Endothelial cell of umbilical vein (primary cell): ENCODE measurements at regions not wholly inside any gene's neighbourhood (a gene's known extent, or its start where the extent isn't known, plus 50 kb on each side); places are given as distances from the start of the nearest gene placed in this dataset.

Experiments used
- BruUV-seq: library from RNA; stranded (reverse); fragments of 400-500 nt; replicated peaks from 2 replicates; lab custom pipeline; 2021; lab: Mats Ljungman, UMichigan
- CTCF ChIA-PET: fragments of 300-600, 350-600 bp; sonication (Branson Sonifier 250); formaldehyde crosslinking; loops from one replicate; lab custom pipeline; 2021; ENCODE audit warnings: antibody characterized with exemption, inconsistent platforms; lab: Charles Lee
- POLR2A ChIA-PET: fragments of 300-600, 350-600 bp; sonication (Branson Sonifier 250); formaldehyde crosslinking; loops from one replicate; lab custom pipeline; 2021; ENCODE audit warnings: antibody characterized with exemption, inconsistent platforms; lab: Charles Lee
- DNase-seq: peaks from one replicate; pipeline ENCODE4 v3.0.0-alpha.2; 2011; ENCODE audit warnings: low read depth, low spot score
- FAIRE-seq: peaks from 2 replicates; lab custom pipeline; 2011; peaks lifted over from hg19 to GRCh38; lab: Jason Lieb, UNC
- H2AFZ ChIP-seq: 2 replicates; pipeline ENCODE4 v1.6.0; 2012; ENCODE audit warnings: low read depth, low read length, control low read depth, inconsistent platforms
- H3K27ac ChIP-seq: 2 replicates; pipeline ENCODE4 v1.5.1; 2011; ENCODE audit warnings: low read depth, mild to moderate bottlenecking, control low read depth, low read length, moderate library complexity; ENCODE audit not compliant: insufficient read depth
- H3K27me3 ChIP-seq, 2 experiments: 2 replicates each; pipeline versions ENCODE4 v1.6.0 to v1.6.1; 2011; ENCODE audit warnings: low read length in 2 of 2, mixed read lengths in 1 of 2; ENCODE audit not compliant: control insufficient read depth in 2 of 2, insufficient read depth in 2 of 2
- H3K36me3 ChIP-seq, 2 experiments: 2 replicates in 1 of 2; 3 replicates in 1 of 2; pipeline ENCODE4 v1.5.1; 2011; ENCODE audit warnings: low read length in 2 of 2, mild to moderate bottlenecking in 1 of 2, moderate library complexity in 1 of 2; ENCODE audit not compliant: control insufficient read depth in 2 of 2, insufficient read depth in 2 of 2; ENCODE audit errors: extremely low read depth in 1 of 2
- H3K4me1 ChIP-seq: 3 replicates; pipeline ENCODE4 v1.5.1; 2011; ENCODE audit warnings: mild to moderate bottlenecking, low read length; ENCODE audit not compliant: control insufficient read depth, insufficient read depth; ENCODE audit errors: extremely low read depth
- H3K4me2 ChIP-seq: 2 replicates; pipeline ENCODE4 v1.6.1; 2011; ENCODE audit warnings: low read length, control low read depth, mixed read lengths; ENCODE audit not compliant: insufficient read depth
- H3K4me3 ChIP-seq, 3 experiments: fragments of 200-600 bp in 1 of 3; sonication (generic), shearing (Covaris generic) in 1 of 3; replicated peaks in 1 of 3; 2 replicates each; pipeline ENCODE4 v1.5.1; 2011 to 2016; ENCODE audit warnings: control low read depth in 3 of 3, low read length in 3 of 3, mild to moderate bottlenecking in 2 of 3, inconsistent platforms in 1 of 3, low read depth in 1 of 3, moderate library complexity in 1 of 3; ENCODE audit not compliant: insufficient read depth in 1 of 3
- H3K79me2 ChIP-seq: 2 replicates; pipeline ENCODE4 v1.6.0; 2012; ENCODE audit warnings: low read length, inconsistent platforms; ENCODE audit not compliant: control insufficient read depth, insufficient read depth
- H3K9ac ChIP-seq: replicated peaks from 2 replicates; pipeline ENCODE3; 2011; ENCODE audit warnings: low read length, control low read depth; ENCODE audit not compliant: insufficient read depth; ENCODE audit errors: extremely low read depth
- H3K9me1 ChIP-seq: replicated peaks from 3 replicates; pipeline ENCODE4 v1.6.0; 2011; ENCODE audit warnings: mild to moderate bottlenecking, low read length; ENCODE audit not compliant: control insufficient read depth, insufficient read depth; ENCODE audit errors: extremely low read depth
- H3K9me3 ChIP-seq: replicated peaks from 2 replicates; pipeline ENCODE4 v1.5.1; 2012; ENCODE audit warnings: low read length, inconsistent platforms; ENCODE audit not compliant: control insufficient read depth, insufficient read depth
- H4K20me1 ChIP-seq: replicated peaks from 2 replicates; pipeline ENCODE3; 2011; ENCODE audit warnings: mild to moderate bottlenecking, low read length; ENCODE audit not compliant: control insufficient read depth, insufficient read depth; ENCODE audit errors: extremely low read depth
- CTCF ChIP-seq, 2 donors: IDR thresholded peaks; 1 replicate in 1 of 2; 2 replicates in 1 of 2; pipeline ENCODE4 v1.5.1; 2011; ENCODE audit warnings: low read length in 2 of 2, mild to moderate bottlenecking in 2 of 2, moderate library complexity in 2 of 2, control low read depth in 1 of 2, inconsistent platforms in 1 of 2, low read depth in 1 of 2; ENCODE audit not compliant: insufficient read depth in 1 of 2; ENCODE audit errors: extremely low read depth in 1 of 2
- EZH2 ChIP-seq: IDR thresholded peaks from 2 replicates; pipeline ENCODE4 v1.6.1; 2012; ENCODE audit warnings: borderline replicate concordance, low read depth, mild to moderate bottlenecking, moderate library complexity, low read length, inconsistent platforms; ENCODE audit not compliant: severe bottlenecking
- FOS ChIP-seq: IDR thresholded peaks from 2 replicates; pipeline ENCODE4 v1.6.1; 2011; ENCODE audit warnings: mild to moderate bottlenecking, low read length, moderate library complexity, borderline replicate concordance; ENCODE audit not compliant: insufficient read depth
- GATA2 ChIP-seq: IDR thresholded peaks from 2 replicates; pipeline ENCODE4 v1.7.0; 2011; ENCODE audit warnings: low read depth, mild to moderate bottlenecking, moderate library complexity, mixed read lengths, low read length; ENCODE audit not compliant: insufficient read length, insufficient read depth
- JUN ChIP-seq: IDR thresholded peaks from 2 replicates; pipeline ENCODE4 v1.6.1; 2011; ENCODE audit warnings: borderline replicate concordance, low read depth; ENCODE audit not compliant: insufficient read length, insufficient read depth
- MAX ChIP-seq: IDR thresholded peaks from 2 replicates; pipeline ENCODE4 v1.6.1; 2011; ENCODE audit not compliant: insufficient read depth, insufficient read length
- MYC ChIP-seq: IDR thresholded peaks from one replicate; pipeline ENCODE4 v1.6.1; 2011; ENCODE audit warnings: mild to moderate bottlenecking, low read depth, low read length
- POLR2A ChIP-seq: IDR thresholded peaks from 2 replicates; pipeline ENCODE4 v1.6.1; 2012; ENCODE audit warnings: low read depth, mild to moderate bottlenecking, control low read depth, low read length
- POLR2AphosphoS5 ChIP-seq: IDR thresholded peaks from 2 replicates; pipeline ENCODE4 v1.6.1; 2012; ENCODE audit warnings: low read depth, mild to moderate bottlenecking, control low read depth, low read length, moderate library complexity; ENCODE audit not compliant: insufficient read depth
- dilution Hi-C: fragments of 300-500 bp; cut with MboI; formaldehyde crosslinking; loops from one replicate; pipeline ENCODE4 v1.15.0; 2019; ENCODE audit warnings: low sequenced_read_pairs; ENCODE audit not compliant: extremely low pct_ligation_motif_present
- intact Hi-C: fragments of 100-400 bp; cut with micrococcal nuclease; formaldehyde crosslinking; loops from one replicate; pipeline ENCODE4 v1.10.0; 2022

DNA sequence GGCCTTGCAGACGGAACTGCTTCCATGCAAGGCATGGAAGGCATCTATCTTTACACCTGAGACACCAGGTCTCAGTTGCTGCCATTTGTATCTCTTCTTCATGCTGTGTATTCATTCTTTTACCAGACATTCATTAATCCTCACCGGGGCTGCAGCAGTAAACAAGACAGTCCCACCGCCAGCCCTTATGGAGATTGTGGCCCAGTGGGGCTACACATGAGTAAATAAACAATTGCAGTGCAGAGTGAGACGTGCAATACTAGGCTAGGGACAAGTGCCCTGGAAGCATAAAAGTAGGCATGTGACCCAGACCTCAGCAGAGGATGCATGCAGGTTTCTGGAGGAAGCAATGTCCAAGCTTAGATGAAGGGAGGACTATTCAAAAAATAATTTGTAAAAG lies 497.6 kb upstream of the KLHL29 start:
- dilution Hi-C loops = no loop called here
- intact Hi-C loops = no loop called here
- H3K36me3 ChIP-seq = no peaks in the 10 kb centered on the region
- H3K27me3 ChIP-seq = no peaks in the 10 kb centered on the region
- H3K9me3 ChIP-seq = peaks cover 5% of the 10 kb centered on the region
- no peak overlapping the region for H3K4me2 ChIP-seq
- ChIA-PET CTCF (no interaction called here), POLR2A (no interaction called here)
- no peak for TF ChIP-seq CTCF (IDR thresholded peaks at IDR 0.05; ENCODE audit: extremely low read depth in 1 of 2, insufficient read depth in 1 of 2, low read depth in 1 of 2, low read length in 2 of 2)
- no peak for TF ChIP-seq MYC
- no peak for TF ChIP-seq FOS
- TF ChIP-seq POLR2A = no peak
- TF ChIP-seq GATA2 = no peak
- no peak for TF ChIP-seq JUN
- no peak for TF ChIP-seq EZH2
- TF ChIP-seq MAX = no peak
- TF ChIP-seq POLR2AphosphoS5 = no peak
- no peaks in the 10 kb centered on the region for H3K79me2 ChIP-seq
- no peak overlapping the region for H3K9ac ChIP-seq
- no peaks in the 10 kb centered on the region for H3K9me1 ChIP-seq
- H4K20me1 ChIP-seq = no peaks in the 10 kb centered on the region
- no peak overlapping the region for H2AFZ ChIP-seq
- no peaks in the 10 kb centered on the region for H3K4me1 ChIP-seq
- BruUV-seq = no TSS peak
- no peak overlapping the region for H3K4me3 ChIP-seq
- H3K27ac ChIP-seq = no peak overlapping the region
- DNase-seq = no peak
- FAIRE-seq = no peak
